Neural progenitor cell (in vitro differentiated cells): ENCODE measurements at regions not wholly inside any gene's neighbourhood (a gene's known extent, or its start where the extent isn't known, plus 50 kb on each side); places are given as distances from the start of the nearest gene placed in this dataset.

ENCODE experiments used
- EZH2phosphoT487 ChIP-seq: fragments of 200-600 bp; sonication (generic); IDR thresholded peaks from 2 replicates; pipeline ENCODE4 v1.6.1; 2017; ENCODE audit warnings: antibody characterized with exemption
- TF ChIP-seq, protein P1 (sequence below): fragments of 200-600 bp; sonication (generic); IDR thresholded peaks from 2 replicates; pipeline ENCODE4 v1.5.1; 2017; ENCODE audit warnings: antibody characterized with exemption, mild to moderate bottlenecking

GRCh38 chr6:78598966-78599365, 268.4 kb upstream of the IRAK1BP1 start:
- TF ChIP-seq EZH2phosphoT487: no peak
- TF ChIP-seq, protein P1, sequence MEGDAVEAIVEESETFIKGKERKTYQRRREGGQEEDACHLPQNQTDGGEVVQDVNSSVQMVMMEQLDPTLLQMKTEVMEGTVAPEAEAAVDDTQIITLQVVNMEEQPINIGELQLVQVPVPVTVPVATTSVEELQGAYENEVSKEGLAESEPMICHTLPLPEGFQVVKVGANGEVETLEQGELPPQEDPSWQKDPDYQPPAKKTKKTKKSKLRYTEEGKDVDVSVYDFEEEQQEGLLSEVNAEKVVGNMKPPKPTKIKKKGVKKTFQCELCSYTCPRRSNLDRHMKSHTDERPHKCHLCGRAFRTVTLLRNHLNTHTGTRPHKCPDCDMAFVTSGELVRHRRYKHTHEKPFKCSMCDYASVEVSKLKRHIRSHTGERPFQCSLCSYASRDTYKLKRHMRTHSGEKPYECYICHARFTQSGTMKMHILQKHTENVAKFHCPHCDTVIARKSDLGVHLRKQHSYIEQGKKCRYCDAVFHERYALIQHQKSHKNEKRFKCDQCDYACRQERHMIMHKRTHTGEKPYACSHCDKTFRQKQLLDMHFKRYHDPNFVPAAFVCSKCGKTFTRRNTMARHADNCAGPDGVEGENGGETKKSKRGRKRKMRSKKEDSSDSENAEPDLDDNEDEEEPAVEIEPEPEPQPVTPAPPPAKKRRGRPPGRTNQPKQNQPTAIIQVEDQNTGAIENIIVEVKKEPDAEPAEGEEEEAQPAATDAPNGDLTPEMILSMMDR: no peak
